ENCODE measurements at regions not wholly inside any gene's neighbourhood (a gene's known extent, or its start where the extent isn't known, plus 50 kb on each side); places are given as distances from the start of the nearest gene placed in this dataset.

GRCh38 chrX:109831326-109831985 is 98.4 kb upstream of the ACSL4 start:
- no peaks in the 10 kb centered on the region for H3K36me3 Mint-ChIP-seq (ENCODE audit: low read depth)
- no peaks in the 10 kb centered on the region for H3K9me3 Mint-ChIP-seq
- H3K4me3 Mint-ChIP-seq, result no peak overlapping the region
- H3K4me1 Mint-ChIP-seq (ENCODE audit: low read depth), result peaks cover 12% of the 10 kb centered on the region
- no peaks in the 10 kb centered on the region for H3K27me3 Mint-ChIP-seq
- no peak overlapping the region for H3K27ac Mint-ChIP-seq

DNA sequence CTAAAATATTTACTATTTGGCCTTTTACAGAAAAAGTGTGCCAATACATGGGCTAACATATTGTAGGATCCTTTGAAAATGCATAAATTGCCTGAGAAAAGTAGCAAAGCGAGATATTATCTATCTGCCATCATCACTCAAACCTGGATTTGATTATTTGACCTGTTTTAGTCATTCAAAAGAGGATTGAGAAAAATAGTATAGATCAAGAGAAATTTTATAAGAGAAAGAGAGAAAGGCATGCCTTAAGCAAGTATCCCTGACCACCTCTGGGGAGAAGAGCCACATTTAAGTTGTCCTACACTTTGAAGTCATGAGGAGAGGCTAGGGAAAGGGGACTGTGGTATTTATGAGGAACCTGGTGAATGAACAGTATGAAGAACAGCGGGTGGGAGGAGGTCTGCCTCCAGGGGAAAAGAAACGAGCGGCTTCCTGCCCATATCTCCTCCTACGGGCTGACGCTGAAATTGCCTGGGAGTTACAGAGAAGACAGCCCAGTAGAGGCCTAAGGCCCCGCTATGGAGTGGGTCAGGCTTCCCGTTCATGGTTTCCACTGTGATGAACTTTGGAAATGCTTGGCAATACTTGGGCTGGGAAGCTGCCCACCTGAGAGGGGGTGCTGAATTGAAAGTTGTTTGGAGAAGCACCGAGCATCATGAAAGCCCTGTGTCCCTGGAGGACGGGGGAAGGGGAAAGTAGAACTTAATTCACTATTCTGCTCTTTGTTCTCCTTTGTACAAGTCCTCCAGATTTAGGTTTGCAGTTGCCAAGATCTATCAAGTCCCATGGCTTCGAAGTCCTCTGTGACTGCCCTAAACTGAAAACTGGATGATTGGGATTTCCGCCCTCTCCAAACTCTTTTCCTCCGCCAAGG is 106.9 kb upstream of the ACSL4 start:
- Mint-ChIP-seq H3K4me1 (ENCODE audit: low read depth) (peaks cover 25% of the 10 kb centered on the region), H3K9me3 (no peaks in the 10 kb centered on the region), H3K36me3 (ENCODE audit: low read depth) (no peaks in the 10 kb centered on the region), H3K27me3 (no peaks in the 10 kb centered on the region), H3K27ac (no peak overlapping the region), H3K4me3 (no peak overlapping the region)

DNA sequence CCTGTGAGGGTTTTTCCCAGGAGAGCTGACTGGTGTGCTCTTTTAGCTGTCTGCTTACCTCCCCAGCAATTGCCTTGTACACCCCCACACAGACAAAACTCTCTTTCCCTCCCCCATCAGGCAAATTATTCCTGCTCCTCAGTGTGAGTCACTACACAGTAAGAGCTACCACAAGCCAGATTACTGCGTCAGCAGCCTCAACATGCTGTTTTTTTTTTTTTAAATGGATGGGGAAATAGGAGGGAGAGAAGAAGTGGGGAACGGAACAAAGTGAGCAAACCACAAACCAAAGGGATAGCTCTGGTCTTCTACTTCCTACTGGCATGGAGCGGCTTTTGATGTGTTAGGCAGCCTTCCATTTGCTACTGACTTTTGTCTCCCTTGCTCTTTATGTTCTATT is 107.5 kb upstream of the ACSL4 start:
- no peaks in the 10 kb centered on the region for H3K27me3 Mint-ChIP-seq
- no peak overlapping the region for H3K27ac Mint-ChIP-seq
- peaks cover 25% of the 10 kb centered on the region for H3K4me1 Mint-ChIP-seq (ENCODE audit: low read depth)

DNA sequence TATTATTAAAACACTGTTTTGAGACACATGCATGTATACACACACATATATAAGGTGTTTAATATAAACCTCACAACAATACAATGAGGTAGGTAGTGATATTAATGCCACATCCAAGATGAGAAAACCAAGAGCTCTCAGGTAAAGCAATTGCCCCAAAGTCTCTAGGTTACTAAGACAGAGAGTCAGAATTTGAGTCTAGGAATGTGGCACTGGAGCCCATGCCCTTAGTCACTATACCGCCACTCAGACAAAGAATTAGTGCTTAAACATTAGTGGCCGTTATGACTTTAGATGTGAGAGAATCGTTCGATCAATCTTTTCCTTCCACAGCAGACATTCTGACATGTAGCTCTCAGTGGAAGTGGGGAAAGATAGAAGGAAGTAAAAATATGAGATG is 108.2 kb upstream of the ACSL4 start:
- Mint-ChIP-seq H3K36me3 (ENCODE audit: low read depth) (no peaks in the 10 kb centered on the region), H3K4me3 (peak overlapping the region; percentile 52), H3K4me1 (ENCODE audit: low read depth) (peaks cover 25% of the 10 kb centered on the region), H3K27ac (peak overlapping the region; percentile 87), H3K9me3 (no peaks in the 10 kb centered on the region), H3K27me3 (no peaks in the 10 kb centered on the region)

More for the DNA sequence above, 107.5 kb upstream of the ACSL4 start:
- Mint-ChIP-seq H3K36me3 (ENCODE audit: low read depth) (no peaks in the 10 kb centered on the region), H3K9me3 (no peaks in the 10 kb centered on the region), H3K4me3 (no peak overlapping the region)

- Mint-ChIP-seq H3K4me3 (peak overlapping the region; percentile 52), H3K27ac (peak overlapping the region; percentile 87), H3K4me1 (ENCODE audit: low read depth) (peaks cover 26% of the 10 kb centered on the region), H3K9me3 (no peaks in the 10 kb centered on the region), H3K36me3 (ENCODE audit: low read depth) (no peaks in the 10 kb centered on the region), H3K27me3 (no peaks in the 10 kb centered on the region)
Observed at GRCh38 chrX:109841869-109842579, 109.0 kb upstream of the ACSL4 start.

GRCh38 chrX:109842611-109843010 is 109.6 kb upstream of the ACSL4 start:
- H3K36me3 Mint-ChIP-seq (ENCODE audit: low read depth), result no peaks in the 10 kb centered on the region
- no peaks in the 10 kb centered on the region for H3K9me3 Mint-ChIP-seq
- no peak overlapping the region for H3K4me3 Mint-ChIP-seq
- no peaks in the 10 kb centered on the region for H3K27me3 Mint-ChIP-seq
- H3K4me1 Mint-ChIP-seq (ENCODE audit: low read depth), result peaks cover 32% of the 10 kb centered on the region
- peak overlapping the region; percentile 87 for H3K27ac Mint-ChIP-seq

GRCh38 chrX:109843963-109844751 is 111.1 kb upstream of the ACSL4 start:
- Mint-ChIP-seq H3K27me3 (peaks cover under 1% of the 10 kb centered on the region), H3K4me3 (no peak overlapping the region), H3K4me1 (ENCODE audit: low read depth) (peaks cover 43% of the 10 kb centered on the region), H3K9me3 (no peaks in the 10 kb centered on the region), H3K36me3 (ENCODE audit: low read depth) (no peaks in the 10 kb centered on the region), H3K27ac (no peak overlapping the region)

DNA sequence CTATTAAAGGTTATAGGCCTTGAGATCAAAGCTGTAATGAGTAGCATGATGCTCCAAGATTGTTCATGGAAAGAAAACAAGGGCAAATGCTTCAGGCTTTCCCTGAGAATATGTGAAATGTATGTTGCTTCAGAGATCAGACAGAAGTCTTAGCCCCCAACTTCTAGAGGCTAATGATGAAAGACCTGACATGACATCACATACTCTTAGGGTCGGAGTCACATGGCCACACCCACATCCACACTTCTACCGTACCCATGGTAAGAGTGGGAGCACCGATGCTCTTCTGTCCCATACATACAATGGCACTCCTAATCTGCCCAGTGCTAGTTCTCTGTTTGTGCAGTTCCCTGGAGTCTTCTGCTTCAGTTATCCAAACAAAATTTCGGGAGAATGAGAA is 111.9 kb upstream of the ACSL4 start:
- Mint-ChIP-seq H3K4me3 (no peak overlapping the region), H3K27me3 (peaks cover 3% of the 10 kb centered on the region), H3K36me3 (ENCODE audit: low read depth) (no peaks in the 10 kb centered on the region), H3K4me1 (ENCODE audit: low read depth) (peaks cover 43% of the 10 kb centered on the region), H3K9me3 (no peaks in the 10 kb centered on the region), H3K27ac (no peak overlapping the region)

DNA sequence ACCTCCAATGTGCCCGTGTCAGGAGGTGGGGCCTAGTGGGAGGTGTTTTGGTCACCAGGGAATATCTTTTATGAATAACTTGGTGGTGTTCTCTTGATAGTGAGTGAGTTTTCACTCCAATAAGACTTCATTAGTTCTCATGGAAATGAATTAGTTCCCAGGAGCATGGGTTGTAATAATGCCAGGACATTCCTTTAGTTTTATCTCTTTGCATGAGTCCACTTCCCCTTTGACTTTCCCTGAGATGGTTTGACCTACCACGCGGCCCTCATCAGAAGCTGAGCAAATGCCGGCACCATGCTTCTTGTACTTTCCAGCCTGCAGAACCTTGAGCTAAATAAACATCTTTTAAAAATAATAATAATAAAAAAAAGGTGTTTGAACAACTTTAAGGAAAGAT is 112.9 kb upstream of the ACSL4 start:
- Mint-ChIP-seq H3K4me3 (no peak overlapping the region), H3K4me1 (ENCODE audit: low read depth) (peaks cover 43% of the 10 kb centered on the region), H3K9me3 (no peaks in the 10 kb centered on the region), H3K27ac (no peak overlapping the region), H3K36me3 (ENCODE audit: low read depth) (no peaks in the 10 kb centered on the region), H3K27me3 (peaks cover 3% of the 10 kb centered on the region)

GRCh38 chrX:109847257-109848187 is 114.5 kb upstream of the ACSL4 start:
- Mint-ChIP-seq H3K36me3 (ENCODE audit: low read depth) (no peaks in the 10 kb centered on the region), H3K4me1 (ENCODE audit: low read depth) (peaks cover 37% of the 10 kb centered on the region), H3K4me3 (no peak overlapping the region), H3K27me3 (peaks cover 3% of the 10 kb centered on the region), H3K9me3 (no peaks in the 10 kb centered on the region), H3K27ac (peak overlapping the region; percentile 84)

DNA sequence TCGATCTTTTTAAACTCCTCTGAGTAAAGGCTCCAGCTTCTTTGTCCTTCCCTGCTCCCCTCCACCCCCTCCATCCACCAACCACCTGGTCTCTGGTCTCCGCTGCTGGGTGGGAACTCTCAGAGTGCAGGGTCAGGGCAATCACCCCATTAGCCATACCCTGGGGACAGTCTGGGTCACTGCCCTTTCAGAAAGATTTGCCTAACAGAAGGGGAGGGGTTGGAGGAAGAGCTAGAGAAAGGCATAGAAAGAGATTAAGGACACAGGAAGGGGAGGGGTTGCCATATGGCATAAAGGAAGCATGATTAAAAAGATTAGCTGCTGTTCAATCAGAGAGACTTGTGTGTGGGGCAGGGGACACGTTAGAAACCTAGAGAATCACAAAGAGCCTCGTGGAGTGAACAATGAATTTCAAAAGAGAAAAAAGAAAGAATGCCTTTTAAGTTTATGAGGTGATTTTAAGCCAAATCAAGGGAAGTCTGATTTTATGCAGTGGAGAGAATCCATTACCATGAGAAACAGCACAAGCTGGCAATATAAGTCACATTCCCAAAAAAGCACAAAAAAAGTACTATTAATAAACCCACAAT is 115.5 kb upstream of the ACSL4 start:
- no peaks in the 10 kb centered on the region for H3K36me3 Mint-ChIP-seq (ENCODE audit: low read depth)
- H3K9me3 Mint-ChIP-seq, result no peaks in the 10 kb centered on the region
- H3K27ac Mint-ChIP-seq, result peak overlapping the region; percentile 61
- H3K4me1 Mint-ChIP-seq (ENCODE audit: low read depth), result peaks cover 29% of the 10 kb centered on the region
- H3K27me3 Mint-ChIP-seq, result peaks cover 3% of the 10 kb centered on the region
- H3K4me3 Mint-ChIP-seq, result no peak overlapping the region

DNA sequence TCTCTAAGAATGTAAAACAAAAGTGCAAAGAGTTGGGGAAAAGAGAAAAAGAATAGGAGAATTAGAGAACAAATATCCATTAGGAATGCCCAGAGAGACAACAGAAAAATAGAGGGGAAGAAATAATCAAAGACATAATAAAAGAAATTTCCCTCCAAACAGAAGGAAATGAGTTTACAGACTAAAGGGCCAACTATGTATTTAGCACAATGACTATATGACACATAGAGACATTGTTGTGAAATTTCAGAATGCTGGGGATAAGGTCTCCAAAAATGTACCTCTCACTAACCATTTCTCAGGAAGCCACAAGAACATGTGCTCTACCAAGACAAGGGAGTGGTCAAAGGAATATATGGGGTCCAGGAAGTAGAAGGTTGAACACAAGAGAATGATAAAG is 121.0 kb upstream of the ACSL4 start:
- H3K27me3 Mint-ChIP-seq, result peaks cover 3% of the 10 kb centered on the region
- peaks cover 12% of the 10 kb centered on the region for H3K4me1 Mint-ChIP-seq (ENCODE audit: low read depth)
- H3K27ac Mint-ChIP-seq, result no peak overlapping the region
- H3K4me3 Mint-ChIP-seq, result no peak overlapping the region
- no peaks in the 10 kb centered on the region for H3K36me3 Mint-ChIP-seq (ENCODE audit: low read depth)
- H3K9me3 Mint-ChIP-seq, result no peaks in the 10 kb centered on the region

DNA sequence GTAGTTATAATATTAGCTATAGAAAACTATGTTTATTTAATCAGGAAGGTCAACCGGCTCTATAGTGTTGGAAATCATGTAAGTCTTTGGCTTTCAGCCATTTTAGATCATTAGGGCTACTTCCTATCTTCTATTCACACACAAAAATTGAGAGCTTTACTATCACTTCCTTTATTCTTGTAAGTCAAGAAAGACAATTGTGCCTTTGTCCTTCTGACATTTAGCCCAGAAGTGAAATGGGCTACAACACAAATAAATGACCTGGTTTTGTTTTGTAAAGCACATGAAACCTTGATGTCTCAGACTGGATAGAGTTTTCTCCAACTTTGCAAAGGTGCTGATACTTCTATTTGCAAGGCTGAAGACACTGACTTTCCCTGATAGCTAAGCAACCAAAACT is 122.4 kb upstream of the ACSL4 start:
- no peaks in the 10 kb centered on the region for H3K9me3 Mint-ChIP-seq
- H3K36me3 Mint-ChIP-seq (ENCODE audit: low read depth), result no peaks in the 10 kb centered on the region
- peaks cover 12% of the 10 kb centered on the region for H3K4me1 Mint-ChIP-seq (ENCODE audit: low read depth)
- H3K4me3 Mint-ChIP-seq, result no peak overlapping the region
- no peak overlapping the region for H3K27ac Mint-ChIP-seq
- no peaks in the 10 kb centered on the region for H3K27me3 Mint-ChIP-seq
